HL-60 (cell line): ENCODE measurements at regions not wholly inside any gene's neighbourhood (a gene's known extent, or its start where the extent isn't known, plus 50 kb on each side); places are given as distances from the start of the nearest gene placed in this dataset.
"Not testable (repeated sequence)": the region's sequence is repeated elsewhere in the genome, so short reads cannot be mapped to it uniquely, and the experiment has no call there.

Experiments
- GABPA ChIP-seq: IDR thresholded peaks from 2 replicates; pipeline ENCODE4 v1.6.1; 2012; ENCODE audit warnings: low read depth
- POLR2AphosphoS5 ChIP-seq: IDR thresholded peaks from 2 replicates; pipeline ENCODE4 v1.6.1; 2012; ENCODE audit warnings: low read depth
- SPI1 ChIP-seq: IDR thresholded peaks from 2 replicates; pipeline ENCODE4 v1.6.1; 2012; ENCODE audit warnings: low read depth, mild to moderate bottlenecking, borderline replicate concordance
- TF ChIP-seq, protein P1 (sequence below): IDR thresholded peaks from one replicate; pipeline ENCODE4 v1.5.1; 2011; ENCODE audit warnings: low read length, control low read depth, inconsistent platforms; ENCODE audit not compliant: insufficient read depth
- TF ChIP-seq, protein P2 (sequence below): IDR thresholded peaks from 2 replicates; pipeline ENCODE4 v1.6.1; 2012; ENCODE audit warnings: low read depth; ENCODE audit not compliant: insufficient replicate concordance

DNA sequence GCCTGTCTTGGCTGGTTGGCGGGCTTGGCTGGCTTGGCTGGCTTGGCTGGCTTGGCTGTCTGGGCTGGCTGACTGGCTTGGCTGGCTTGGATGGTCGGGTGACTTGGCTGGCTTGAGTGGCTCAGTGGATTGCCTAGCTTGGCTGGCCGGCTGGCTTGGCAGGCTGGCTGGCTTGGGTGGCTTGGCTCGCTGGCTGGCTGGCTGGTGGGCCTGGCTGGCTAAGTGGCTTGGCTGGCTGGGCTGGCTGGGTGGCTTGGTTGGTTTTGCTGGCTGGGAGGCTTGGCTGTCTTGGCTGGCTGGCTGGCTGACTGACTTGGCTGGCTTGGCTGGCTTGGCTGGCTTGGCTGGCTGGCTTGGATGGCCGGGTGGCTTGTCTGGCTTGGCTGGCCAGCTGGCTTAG, 2834.6 kb downstream of the RPIA start:
- TF ChIP-seq, protein P1, sequence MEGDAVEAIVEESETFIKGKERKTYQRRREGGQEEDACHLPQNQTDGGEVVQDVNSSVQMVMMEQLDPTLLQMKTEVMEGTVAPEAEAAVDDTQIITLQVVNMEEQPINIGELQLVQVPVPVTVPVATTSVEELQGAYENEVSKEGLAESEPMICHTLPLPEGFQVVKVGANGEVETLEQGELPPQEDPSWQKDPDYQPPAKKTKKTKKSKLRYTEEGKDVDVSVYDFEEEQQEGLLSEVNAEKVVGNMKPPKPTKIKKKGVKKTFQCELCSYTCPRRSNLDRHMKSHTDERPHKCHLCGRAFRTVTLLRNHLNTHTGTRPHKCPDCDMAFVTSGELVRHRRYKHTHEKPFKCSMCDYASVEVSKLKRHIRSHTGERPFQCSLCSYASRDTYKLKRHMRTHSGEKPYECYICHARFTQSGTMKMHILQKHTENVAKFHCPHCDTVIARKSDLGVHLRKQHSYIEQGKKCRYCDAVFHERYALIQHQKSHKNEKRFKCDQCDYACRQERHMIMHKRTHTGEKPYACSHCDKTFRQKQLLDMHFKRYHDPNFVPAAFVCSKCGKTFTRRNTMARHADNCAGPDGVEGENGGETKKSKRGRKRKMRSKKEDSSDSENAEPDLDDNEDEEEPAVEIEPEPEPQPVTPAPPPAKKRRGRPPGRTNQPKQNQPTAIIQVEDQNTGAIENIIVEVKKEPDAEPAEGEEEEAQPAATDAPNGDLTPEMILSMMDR: not testable (repeated sequence)
- TF ChIP-seq, protein P2, sequence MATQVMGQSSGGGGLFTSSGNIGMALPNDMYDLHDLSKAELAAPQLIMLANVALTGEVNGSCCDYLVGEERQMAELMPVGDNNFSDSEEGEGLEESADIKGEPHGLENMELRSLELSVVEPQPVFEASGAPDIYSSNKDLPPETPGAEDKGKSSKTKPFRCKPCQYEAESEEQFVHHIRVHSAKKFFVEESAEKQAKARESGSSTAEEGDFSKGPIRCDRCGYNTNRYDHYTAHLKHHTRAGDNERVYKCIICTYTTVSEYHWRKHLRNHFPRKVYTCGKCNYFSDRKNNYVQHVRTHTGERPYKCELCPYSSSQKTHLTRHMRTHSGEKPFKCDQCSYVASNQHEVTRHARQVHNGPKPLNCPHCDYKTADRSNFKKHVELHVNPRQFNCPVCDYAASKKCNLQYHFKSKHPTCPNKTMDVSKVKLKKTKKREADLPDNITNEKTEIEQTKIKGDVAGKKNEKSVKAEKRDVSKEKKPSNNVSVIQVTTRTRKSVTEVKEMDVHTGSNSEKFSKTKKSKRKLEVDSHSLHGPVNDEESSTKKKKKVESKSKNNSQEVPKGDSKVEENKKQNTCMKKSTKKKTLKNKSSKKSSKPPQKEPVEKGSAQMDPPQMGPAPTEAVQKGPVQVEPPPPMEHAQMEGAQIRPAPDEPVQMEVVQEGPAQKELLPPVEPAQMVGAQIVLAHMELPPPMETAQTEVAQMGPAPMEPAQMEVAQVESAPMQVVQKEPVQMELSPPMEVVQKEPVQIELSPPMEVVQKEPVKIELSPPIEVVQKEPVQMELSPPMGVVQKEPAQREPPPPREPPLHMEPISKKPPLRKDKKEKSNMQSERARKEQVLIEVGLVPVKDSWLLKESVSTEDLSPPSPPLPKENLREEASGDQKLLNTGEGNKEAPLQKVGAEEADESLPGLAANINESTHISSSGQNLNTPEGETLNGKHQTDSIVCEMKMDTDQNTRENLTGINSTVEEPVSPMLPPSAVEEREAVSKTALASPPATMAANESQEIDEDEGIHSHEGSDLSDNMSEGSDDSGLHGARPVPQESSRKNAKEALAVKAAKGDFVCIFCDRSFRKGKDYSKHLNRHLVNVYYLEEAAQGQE: not testable (repeated sequence)
- TF ChIP-seq GABPA, POLR2AphosphoS5, SPI1: not testable (repeated sequence)
